Endothelial cell (in vitro differentiated cells): ENCODE measurements at regions not wholly inside any gene's neighbourhood (a gene's known extent, or its start where the extent isn't known, plus 50 kb on each side); places are given as distances from the start of the nearest gene placed in this dataset.

Source experiments
- DNase-seq: peaks from one replicate; pipeline ENCODE4 v3.0.0; 2021; ENCODE audit warnings: low spot score
- H3K27ac Mint-ChIP-seq: one replicate; pipeline ENCODE4 v1.8.0; 2021; ENCODE audit warnings: mixed read lengths, inconsistent platforms; ENCODE audit not compliant: unreplicated experiment
- H3K27me3 Mint-ChIP-seq: one replicate; pipeline ENCODE4 v1.8.0; 2021; ENCODE audit warnings: mild to moderate bottlenecking, moderate library complexity, mixed read lengths, inconsistent platforms; ENCODE audit not compliant: unreplicated experiment
- H3K36me3 Mint-ChIP-seq: one replicate; pipeline ENCODE4 v1.8.0; 2021; ENCODE audit warnings: mild to moderate bottlenecking, low read depth, mixed read lengths, inconsistent platforms; ENCODE audit not compliant: unreplicated experiment
- H3K4me1 Mint-ChIP-seq: one replicate; pipeline ENCODE4 v1.8.0; 2021; ENCODE audit warnings: mild to moderate bottlenecking, mixed read lengths, inconsistent platforms; ENCODE audit not compliant: unreplicated experiment
- H3K4me3 Mint-ChIP-seq: one replicate; pipeline ENCODE4 v1.8.0; 2021; ENCODE audit warnings: mild to moderate bottlenecking, mixed read lengths, inconsistent platforms; ENCODE audit not compliant: unreplicated experiment
- H3K9me3 Mint-ChIP-seq: one replicate; pipeline ENCODE4 v1.8.0; 2021; ENCODE audit warnings: mixed read lengths, inconsistent platforms; ENCODE audit not compliant: unreplicated experiment
- TF ChIP-seq, protein P1 (sequence below): fragments of 200-600 bp; sonication (generic); IDR thresholded peaks from one replicate; pipeline ENCODE4 v1.5.0; 2021; ENCODE audit warnings: antibody characterized with exemption; ENCODE audit not compliant: unreplicated experiment

DNA sequence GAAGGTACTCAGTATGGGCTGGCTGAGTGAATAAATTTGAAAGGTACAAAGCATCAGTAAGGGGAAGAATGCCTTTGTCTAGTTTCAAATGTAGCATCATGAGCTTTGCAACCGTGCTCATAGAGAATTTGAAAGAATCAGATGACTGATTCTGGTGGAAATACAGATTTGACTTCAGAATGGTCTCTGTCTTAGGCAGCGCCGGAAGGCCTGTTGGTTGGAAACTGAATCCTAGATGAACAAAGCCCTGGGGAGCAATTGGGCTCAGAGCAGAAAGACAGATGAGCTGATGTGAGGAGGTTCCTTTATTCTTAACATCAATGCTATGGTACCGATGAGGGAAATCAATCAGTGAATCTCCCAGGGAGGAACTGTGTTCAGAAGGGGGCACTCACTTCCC is 137.3 kb downstream of the SNAPC1 start:
- no peaks in the 10 kb centered on the region for H3K4me1 Mint-ChIP-seq
- H3K27me3 Mint-ChIP-seq: peaks cover 1% of the 10 kb centered on the region
- TF ChIP-seq, protein P1, sequence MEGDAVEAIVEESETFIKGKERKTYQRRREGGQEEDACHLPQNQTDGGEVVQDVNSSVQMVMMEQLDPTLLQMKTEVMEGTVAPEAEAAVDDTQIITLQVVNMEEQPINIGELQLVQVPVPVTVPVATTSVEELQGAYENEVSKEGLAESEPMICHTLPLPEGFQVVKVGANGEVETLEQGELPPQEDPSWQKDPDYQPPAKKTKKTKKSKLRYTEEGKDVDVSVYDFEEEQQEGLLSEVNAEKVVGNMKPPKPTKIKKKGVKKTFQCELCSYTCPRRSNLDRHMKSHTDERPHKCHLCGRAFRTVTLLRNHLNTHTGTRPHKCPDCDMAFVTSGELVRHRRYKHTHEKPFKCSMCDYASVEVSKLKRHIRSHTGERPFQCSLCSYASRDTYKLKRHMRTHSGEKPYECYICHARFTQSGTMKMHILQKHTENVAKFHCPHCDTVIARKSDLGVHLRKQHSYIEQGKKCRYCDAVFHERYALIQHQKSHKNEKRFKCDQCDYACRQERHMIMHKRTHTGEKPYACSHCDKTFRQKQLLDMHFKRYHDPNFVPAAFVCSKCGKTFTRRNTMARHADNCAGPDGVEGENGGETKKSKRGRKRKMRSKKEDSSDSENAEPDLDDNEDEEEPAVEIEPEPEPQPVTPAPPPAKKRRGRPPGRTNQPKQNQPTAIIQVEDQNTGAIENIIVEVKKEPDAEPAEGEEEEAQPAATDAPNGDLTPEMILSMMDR: no peak
- DNase-seq: no peak
- no peak overlapping the region for H3K4me3 Mint-ChIP-seq
- H3K9me3 Mint-ChIP-seq: no peaks in the 10 kb centered on the region
- H3K36me3 Mint-ChIP-seq: no peaks in the 10 kb centered on the region
- no peak overlapping the region for H3K27ac Mint-ChIP-seq

DNA sequence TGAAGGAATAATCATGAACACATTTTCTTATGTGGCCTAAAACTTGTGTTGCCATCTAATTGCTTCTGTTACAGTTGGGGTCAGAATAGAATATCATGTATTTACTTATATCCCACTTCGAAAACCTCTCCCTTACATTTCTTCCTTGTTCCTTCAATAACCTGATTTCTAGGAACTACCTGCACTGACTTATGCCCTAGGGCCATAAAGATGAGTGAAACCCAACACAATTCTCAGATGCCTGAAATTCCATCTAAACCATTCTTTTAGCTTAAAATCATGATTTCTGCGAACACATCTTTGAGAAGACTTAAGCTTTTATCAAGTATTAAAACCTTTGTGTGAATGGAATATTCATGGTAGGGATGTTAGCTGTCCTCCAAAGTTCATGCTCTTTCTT is 142.7 kb downstream of the SNAPC1 start:
- peaks cover 4% of the 10 kb centered on the region for H3K27me3 Mint-ChIP-seq
- H3K4me1 Mint-ChIP-seq: no peaks in the 10 kb centered on the region
- H3K4me3 Mint-ChIP-seq: no peak overlapping the region
- H3K36me3 Mint-ChIP-seq: no peaks in the 10 kb centered on the region
- TF ChIP-seq, protein P1: no peak
- no peak for DNase-seq
- H3K9me3 Mint-ChIP-seq: no peaks in the 10 kb centered on the region
- no peak overlapping the region for H3K27ac Mint-ChIP-seq

- H3K9me3 Mint-ChIP-seq: no peaks in the 10 kb centered on the region
- TF ChIP-seq, protein P1: no peak
- H3K27me3 Mint-ChIP-seq: peaks cover 2% of the 10 kb centered on the region
- DNase-seq: no peak
- no peaks in the 10 kb centered on the region for H3K4me1 Mint-ChIP-seq
- no peaks in the 10 kb centered on the region for H3K36me3 Mint-ChIP-seq
- H3K4me3 Mint-ChIP-seq: no peak overlapping the region
- no peak overlapping the region for H3K27ac Mint-ChIP-seq
These were observed 149.4 kb downstream of the SNAPC1 start for GRCh38 chr14:61911574-61911973.

- Mint-ChIP-seq H3K27ac (no peak overlapping the region), H3K4me1 (peaks cover 2% of the 10 kb centered on the region), H3K9me3 (no peaks in the 10 kb centered on the region), H3K27me3 (peaks cover 2% of the 10 kb centered on the region), H3K4me3 (no peak overlapping the region), H3K36me3 (no peaks in the 10 kb centered on the region)
- TF ChIP-seq, protein P1: no peak
- DNase-seq: no peak
These were observed 156.8 kb downstream of the SNAPC1 start for GRCh38 chr14:61918998-61919397.

DNA sequence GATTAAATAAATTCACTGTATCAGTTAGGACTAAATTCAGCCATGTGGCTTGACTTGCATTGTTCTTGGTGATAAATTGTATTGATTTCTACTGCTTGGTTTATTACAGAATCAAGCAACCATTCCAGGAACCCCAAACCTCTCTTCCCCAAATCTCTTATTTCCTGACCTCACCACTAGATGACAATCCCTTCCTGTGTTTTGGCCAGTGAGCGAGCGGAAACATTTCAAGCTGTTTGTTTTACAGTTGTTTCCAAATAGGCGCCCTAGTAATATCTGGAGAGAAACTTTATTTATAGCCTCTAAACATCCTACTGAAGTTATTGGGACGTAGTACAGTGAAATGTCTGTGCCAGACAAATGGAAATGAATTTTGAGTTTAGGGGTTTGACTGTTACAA is 161.1 kb downstream of the SNAPC1 start:
- no peak overlapping the region for H3K4me3 Mint-ChIP-seq
- no peaks in the 10 kb centered on the region for H3K36me3 Mint-ChIP-seq
- no peak overlapping the region for H3K27ac Mint-ChIP-seq
- TF ChIP-seq, protein P1: no peak
- H3K4me1 Mint-ChIP-seq: peaks cover 2% of the 10 kb centered on the region
- no peak for DNase-seq
- no peaks in the 10 kb centered on the region for H3K27me3 Mint-ChIP-seq
- no peaks in the 10 kb centered on the region for H3K9me3 Mint-ChIP-seq
